Neural progenitor cell (in vitro differentiated cells): ENCODE measurements at regions not wholly inside any gene's neighbourhood (a gene's known extent, or its start where the extent isn't known, plus 50 kb on each side); places are given as distances from the start of the nearest gene placed in this dataset.
A peak's percentile ranks its signal among the peaks of the same experiment; 100 is the strongest.

Experiments
- DNase-seq: peaks from one replicate; pipeline ENCODE4 v3.0.0-alpha.2; 2016; ENCODE audit warnings: low spot score
- H2AFZ ChIP-seq: fragments of 200-600 bp; sonication (generic); replicated peaks from 2 replicates; pipeline ENCODE4 v1.6.1; 2016; ENCODE audit warnings: antibody characterized with exemption
- H3F3A ChIP-seq: fragments of 200-600 bp; sonication (generic); 2 replicates; pipeline ENCODE4 v1.6.1; 2016; ENCODE audit warnings: antibody characterized with exemption, low read depth
- H3K27ac ChIP-seq: fragments of 200-600 bp; sonication (generic); 2 replicates; pipeline ENCODE4 v1.5.1; 2016; ENCODE audit warnings: mild to moderate bottlenecking
- H3K27me3 ChIP-seq: fragments of 200-600 bp; sonication (generic); 2 replicates; pipeline ENCODE4 v1.6.1; 2016; ENCODE audit warnings: mild to moderate bottlenecking, moderate library complexity
- H3K36me3 ChIP-seq: fragments of 200-600 bp; sonication (generic); 2 replicates; pipeline ENCODE4 v1.5.1; 2016
- H3K4me1 ChIP-seq: fragments of 200-600 bp; sonication (generic); 2 replicates; pipeline ENCODE4 v1.6.1; 2016; ENCODE audit warnings: mixed run types
- H3K4me2 ChIP-seq: fragments of 200-600 bp; sonication (generic); 2 replicates; pipeline ENCODE4 v1.6.1; 2016
- H3K4me3 ChIP-seq: fragments of 200-600 bp; sonication (generic); 2 replicates; pipeline ENCODE4 v1.5.1; 2016
- H3K79me2 ChIP-seq: fragments of 200-600 bp; sonication (generic); 2 replicates; pipeline ENCODE4 v1.6.1; 2016; ENCODE audit warnings: low read depth
- H3K9ac ChIP-seq: fragments of 200-600 bp; sonication (generic); 2 replicates; pipeline ENCODE4 v1.6.1; 2016
- H3K9me3 ChIP-seq: fragments of 200-600 bp; sonication (generic); 2 replicates; pipeline ENCODE4 v1.5.1; 2016; ENCODE audit warnings: low read depth
- H4K20me1 ChIP-seq: fragments of 200-600 bp; sonication (generic); 2 replicates; pipeline ENCODE4 v1.6.1; 2016; ENCODE audit warnings: low read depth
- H3K27ac Mint-ChIP-seq: 3 replicates; pipeline ENCODE4 v1.8.0; 2021; ENCODE audit warnings: mixed read lengths
- H3K27me3 Mint-ChIP-seq: 2 replicates; pipeline ENCODE4 v1.8.0; 2022; ENCODE audit warnings: low read depth, mild to moderate bottlenecking, inconsistent platforms, moderate library complexity, mixed read lengths; ENCODE audit not compliant: insufficient read depth
- H3K36me3 Mint-ChIP-seq: 3 replicates; pipeline ENCODE4 v1.8.0; 2021; ENCODE audit warnings: mixed read lengths
- H3K4me1 Mint-ChIP-seq: 3 replicates; pipeline ENCODE4 v1.8.0; 2021; ENCODE audit warnings: mixed read lengths
- H3K4me3 Mint-ChIP-seq: 3 replicates; pipeline ENCODE4 v1.8.0; 2021; ENCODE audit warnings: mild to moderate bottlenecking, moderate library complexity, mixed read lengths
- H3K9me3 Mint-ChIP-seq: 3 replicates; pipeline ENCODE4 v1.8.0; 2020; ENCODE audit warnings: mixed read lengths
- CTCF ChIP-seq: fragments of 200-600 bp; sonication (generic); IDR thresholded peaks from 2 replicates; pipeline ENCODE4 v1.5.1; 2017; ENCODE audit warnings: antibody characterized with exemption, mild to moderate bottlenecking
- EZH2 ChIP-seq: fragments of 200-600 bp; sonication (generic); IDR thresholded peaks from 2 replicates; pipeline ENCODE4 v1.6.1; 2017; ENCODE audit warnings: antibody characterized with exemption, mild to moderate bottlenecking, moderate library complexity
- EZH2phosphoT487 ChIP-seq: fragments of 200-600 bp; sonication (generic); IDR thresholded peaks from 2 replicates; pipeline ENCODE4 v1.6.1; 2017; ENCODE audit warnings: antibody characterized with exemption

GRCh38 chr11:26202754-26203153, 129.2 kb upstream of the ANO3 start:
- H3K36me3 ChIP-seq: no peaks in the 10 kb centered on the region
- no peak overlapping the region for H3K27ac ChIP-seq
- H3K9ac ChIP-seq: no peak overlapping the region
- Mint-ChIP-seq H3K27me3 (no peaks in the 10 kb centered on the region), H3K9me3 (no peaks in the 10 kb centered on the region), H3K36me3 (no peaks in the 10 kb centered on the region), H3K4me3 (no peak overlapping the region), H3K4me1 (no peaks in the 10 kb centered on the region), H3K27ac (no peak overlapping the region)
- H3K4me2 ChIP-seq: peak overlapping the region; percentile 8
- peaks cover 35% of the 10 kb centered on the region for H3K27me3 ChIP-seq
- no peaks in the 10 kb centered on the region for H3K9me3 ChIP-seq
- no peaks in the 10 kb centered on the region for H3K79me2 ChIP-seq
- H4K20me1 ChIP-seq: no peaks in the 10 kb centered on the region
- H3K4me3 ChIP-seq: no peak overlapping the region
- H2AFZ ChIP-seq: no peak overlapping the region
- no peak for TF ChIP-seq CTCF
- peak; percentile 83 for TF ChIP-seq EZH2phosphoT487
- no peaks in the 10 kb centered on the region for H3F3A ChIP-seq
- peaks cover 5% of the 10 kb centered on the region for H3K4me1 ChIP-seq
- peak; percentile 16 for DNase-seq

GRCh38 chr11:26204101-26204500, 127.8 kb upstream of the ANO3 start:
- Histone ChIP-seq H3K4me2 (no peak overlapping the region), H2AFZ (no peak overlapping the region), H3K4me1 (peaks cover 5% of the 10 kb centered on the region), H3F3A (no peaks in the 10 kb centered on the region), H3K9me3 (no peaks in the 10 kb centered on the region), H3K79me2 (no peaks in the 10 kb centered on the region), H4K20me1 (no peaks in the 10 kb centered on the region), H3K4me3 (no peak overlapping the region), H3K9ac (no peak overlapping the region), H3K27ac (no peak overlapping the region), H3K27me3 (peaks cover 35% of the 10 kb centered on the region), H3K36me3 (no peaks in the 10 kb centered on the region)
- no peak overlapping the region for H3K4me3 Mint-ChIP-seq
- H3K9me3 Mint-ChIP-seq: no peaks in the 10 kb centered on the region
- DNase-seq: no peak
- TF ChIP-seq EZH2 (no peak), EZH2phosphoT487 (no peak), CTCF (no peak)
- H3K27me3 Mint-ChIP-seq: no peaks in the 10 kb centered on the region
- H3K27ac Mint-ChIP-seq: no peak overlapping the region
- H3K36me3 Mint-ChIP-seq: no peaks in the 10 kb centered on the region
- H3K4me1 Mint-ChIP-seq: no peaks in the 10 kb centered on the region

GRCh38 chr11:26204839-26205238, 127.1 kb upstream of the ANO3 start:
- Histone ChIP-seq H3K4me2 (no peak overlapping the region), H3K79me2 (no peaks in the 10 kb centered on the region), H3K9me3 (no peaks in the 10 kb centered on the region), H3K4me3 (no peak overlapping the region), H3K27ac (no peak overlapping the region), H3F3A (no peaks in the 10 kb centered on the region), H2AFZ (no peak overlapping the region), H3K4me1 (peaks cover 5% of the 10 kb centered on the region), H3K27me3 (peaks cover 35% of the 10 kb centered on the region), H4K20me1 (no peaks in the 10 kb centered on the region), H3K36me3 (no peaks in the 10 kb centered on the region), H3K9ac (no peak overlapping the region)
- Mint-ChIP-seq H3K4me1 (no peaks in the 10 kb centered on the region), H3K27ac (no peak overlapping the region), H3K27me3 (no peaks in the 10 kb centered on the region), H3K9me3 (no peaks in the 10 kb centered on the region), H3K4me3 (no peak overlapping the region), H3K36me3 (no peaks in the 10 kb centered on the region)
- DNase-seq: no peak
- TF ChIP-seq CTCF (no peak), EZH2phosphoT487 (no peak), EZH2 (no peak)
